Inflammatory macrophage treated with lipopolysaccharide for 4 hours (primary cell): ENCODE measurements at regions not wholly inside any gene's neighbourhood (a gene's known extent, or its start where the extent isn't known, plus 50 kb on each side); places are given as distances from the start of the nearest gene placed in this dataset.

Experiments
- DNase-seq: peaks from one replicate; pipeline ENCODE4 v3.0.0-alpha.2; 2020

DNA sequence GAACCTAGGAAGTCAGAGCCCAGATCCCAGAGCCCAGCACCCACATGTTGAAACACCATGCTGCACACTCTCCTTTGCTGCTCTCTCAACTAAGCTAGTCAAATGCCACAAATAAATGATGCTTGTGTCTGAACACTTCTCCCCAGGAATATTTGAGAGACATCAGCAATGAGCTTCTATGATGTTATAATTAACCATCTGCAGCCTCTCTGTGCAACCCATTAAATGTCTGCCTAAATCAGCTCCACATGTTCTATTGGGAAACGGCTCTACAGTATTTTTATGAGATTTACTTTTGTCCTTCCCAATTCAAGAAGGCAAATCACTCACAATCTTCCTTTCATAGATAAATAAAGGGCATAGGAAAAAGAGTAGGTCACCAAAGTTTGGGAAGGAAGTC is 266.8 kb upstream of the PARD3B start:
- no peak for DNase-seq

DNA sequence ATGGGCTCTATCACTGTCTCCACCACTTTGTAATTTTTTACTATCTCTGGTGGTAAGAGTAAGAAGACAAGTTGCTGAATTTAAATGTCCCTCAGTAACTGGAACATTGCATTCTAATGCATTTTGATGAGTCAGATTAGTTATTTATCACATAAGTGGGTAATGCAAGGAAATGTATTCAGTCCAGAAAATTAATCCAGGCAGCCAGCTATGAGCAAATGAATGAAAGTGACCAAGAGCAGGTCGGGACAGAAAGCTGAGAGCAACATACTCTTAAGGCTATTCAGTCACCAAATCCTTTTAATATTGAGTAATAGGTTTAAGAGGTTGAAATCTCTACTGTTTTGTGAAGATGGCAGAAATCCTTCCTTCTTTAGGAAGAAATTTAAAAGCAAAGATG is 265.5 kb upstream of the PARD3B start:
- DNase-seq: no peak

DNA sequence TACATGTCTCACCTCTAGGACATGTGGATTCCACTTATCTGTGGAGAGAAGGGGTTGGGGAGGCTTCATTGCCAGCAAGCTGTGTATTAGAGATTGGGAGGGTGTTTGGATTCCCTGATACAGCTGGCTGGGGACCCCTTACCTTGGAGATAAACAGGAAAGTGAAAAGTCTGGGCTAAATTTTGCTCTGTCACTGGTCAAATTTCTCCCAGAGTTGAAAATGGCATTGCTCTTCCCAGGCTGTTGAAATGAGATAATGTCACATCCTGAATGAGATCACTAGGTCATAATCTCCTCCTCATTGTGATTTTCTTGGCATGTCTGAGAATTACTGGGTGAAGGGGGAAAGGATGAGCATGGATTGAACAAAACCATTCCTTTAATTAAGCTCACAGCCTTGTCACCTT is 265.0 kb upstream of the PARD3B start:
- DNase-seq: peak; percentile 6

DNA sequence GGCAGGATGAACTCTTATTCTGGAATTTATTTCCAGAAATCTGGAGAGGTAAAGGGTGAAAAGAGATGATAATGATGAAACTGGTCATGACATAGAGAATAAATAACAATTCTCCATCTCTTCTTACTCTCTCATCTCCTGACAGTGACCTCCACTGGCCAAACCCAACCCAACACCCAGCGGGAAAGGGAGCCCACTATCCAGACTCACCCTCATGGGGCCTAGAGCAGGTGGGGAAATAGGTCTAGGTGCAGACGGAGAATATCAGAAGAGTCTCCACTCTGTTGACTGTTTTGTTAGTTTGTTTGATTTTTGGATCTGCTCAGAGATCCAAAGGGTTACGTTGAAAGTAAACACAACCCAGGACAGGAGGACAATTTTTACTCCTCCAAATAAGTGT is 263.2 kb upstream of the PARD3B start:
- no peak for DNase-seq

DNA sequence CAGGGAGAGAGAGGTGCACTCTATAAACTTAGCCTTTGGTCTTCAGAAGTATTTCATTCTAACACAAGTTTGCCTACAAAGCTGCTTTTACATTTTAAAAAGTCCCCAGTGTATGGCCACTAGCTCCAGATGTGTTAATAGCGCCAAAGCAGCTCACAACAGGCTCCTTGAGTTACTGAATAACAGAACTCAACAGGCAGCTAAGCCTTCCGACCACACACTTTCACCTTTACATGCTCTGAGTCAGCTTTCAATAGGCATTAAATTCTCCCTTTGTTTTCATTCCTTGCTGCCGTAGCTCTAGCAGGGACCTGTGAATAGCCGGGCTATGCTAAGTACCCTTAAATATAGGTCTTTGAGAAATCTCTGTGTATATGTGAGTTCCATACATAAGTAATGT is 262.8 kb upstream of the PARD3B start:
- no peak for DNase-seq

DNA sequence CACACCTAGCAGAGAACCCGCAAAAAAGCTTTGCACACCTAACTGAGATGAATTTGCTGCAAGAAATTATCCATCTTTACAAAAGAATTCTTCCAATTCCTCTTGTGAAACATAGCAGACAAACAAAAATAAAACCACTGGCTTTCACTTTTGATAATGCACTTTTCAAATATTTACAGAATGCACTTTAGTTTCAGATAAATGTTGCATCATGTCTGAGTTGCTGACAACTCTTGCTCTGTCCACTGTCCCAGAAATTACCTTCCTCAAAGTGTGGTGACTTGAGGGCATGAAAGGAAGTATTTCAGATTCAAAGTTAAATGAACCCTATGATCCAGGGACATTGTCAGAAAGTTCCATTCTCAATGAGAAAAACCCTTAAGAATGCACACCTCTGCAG is 256.2 kb upstream of the PARD3B start:
- DNase-seq: peak; percentile 27

DNA sequence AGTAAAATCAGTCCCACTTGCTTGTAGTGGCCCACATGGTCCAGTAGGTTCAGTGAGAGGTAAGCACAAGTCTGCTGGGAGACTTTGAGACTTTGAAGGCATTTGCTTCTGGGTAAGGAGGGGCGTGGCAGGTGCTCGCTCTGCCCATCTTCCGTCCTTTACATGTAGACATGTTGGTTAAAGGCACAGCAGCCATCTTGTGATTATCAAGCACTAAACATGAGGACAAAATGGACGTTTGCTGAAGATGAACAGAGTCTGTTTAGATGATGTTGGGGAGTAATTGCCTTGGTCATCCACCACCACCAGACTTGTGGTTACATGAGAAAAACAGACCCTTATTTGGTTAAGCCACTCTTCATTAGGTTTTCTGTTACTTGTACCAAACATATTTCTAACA is 252.8 kb upstream of the PARD3B start:
- no peak for DNase-seq

DNA sequence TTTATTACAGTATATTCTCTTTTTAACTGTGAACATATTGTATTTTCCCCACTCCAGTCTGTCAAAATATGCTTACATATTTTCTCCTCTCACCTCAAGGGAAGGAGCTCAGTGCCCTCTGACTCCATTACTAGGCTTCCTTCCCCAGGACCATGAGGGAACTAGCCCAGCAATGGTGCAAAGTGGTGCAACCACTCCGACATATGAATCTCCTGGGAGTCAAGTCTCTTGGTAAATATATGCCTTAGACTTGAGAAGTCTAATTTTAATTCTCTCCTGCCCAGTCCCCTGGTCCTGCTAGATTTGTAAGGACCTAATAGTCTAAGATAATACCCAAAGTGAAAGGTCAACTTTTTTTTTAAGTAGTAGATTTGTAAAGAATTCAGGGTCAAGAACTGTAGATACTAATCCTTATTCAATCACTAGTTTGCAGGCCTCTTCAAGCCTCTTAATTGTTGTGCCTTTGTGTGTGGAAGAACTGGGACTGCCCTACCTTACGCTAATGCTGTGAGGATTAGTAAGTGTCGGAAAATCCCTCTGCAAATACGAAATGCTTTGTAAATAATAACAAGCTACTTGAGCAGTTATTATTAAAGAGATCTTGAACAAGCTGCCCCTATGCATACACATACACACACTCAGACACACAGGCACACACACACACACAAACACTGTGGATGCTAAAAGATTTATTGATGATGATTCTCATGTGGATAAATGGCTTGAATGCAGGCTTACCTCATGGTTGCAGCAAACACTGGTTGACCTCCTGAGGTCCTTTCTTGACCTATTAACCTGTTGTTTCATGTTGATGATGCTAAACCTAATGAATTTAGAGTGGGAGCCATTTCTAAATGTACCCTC is 251.2 kb upstream of the PARD3B start:
- DNase-seq: no peak

DNA sequence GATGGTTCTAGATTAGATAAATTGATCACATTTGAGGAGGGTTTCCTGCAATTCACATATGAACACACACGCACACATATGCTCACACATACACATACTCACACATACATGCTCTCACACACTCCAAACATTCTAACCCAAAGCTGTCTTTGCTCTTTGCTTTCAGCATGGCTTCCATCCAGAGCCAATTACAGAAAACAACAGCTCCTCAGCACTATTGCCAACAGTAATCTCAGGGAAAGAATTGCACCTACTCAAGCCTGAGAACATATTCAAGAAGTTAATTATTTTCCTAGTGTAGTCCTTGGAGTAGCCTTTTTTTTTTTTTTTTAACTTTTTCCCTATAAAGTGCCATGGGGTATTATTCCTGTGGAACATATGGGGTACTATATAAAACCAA is 246.9 kb upstream of the PARD3B start:
- DNase-seq: no peak

DNA sequence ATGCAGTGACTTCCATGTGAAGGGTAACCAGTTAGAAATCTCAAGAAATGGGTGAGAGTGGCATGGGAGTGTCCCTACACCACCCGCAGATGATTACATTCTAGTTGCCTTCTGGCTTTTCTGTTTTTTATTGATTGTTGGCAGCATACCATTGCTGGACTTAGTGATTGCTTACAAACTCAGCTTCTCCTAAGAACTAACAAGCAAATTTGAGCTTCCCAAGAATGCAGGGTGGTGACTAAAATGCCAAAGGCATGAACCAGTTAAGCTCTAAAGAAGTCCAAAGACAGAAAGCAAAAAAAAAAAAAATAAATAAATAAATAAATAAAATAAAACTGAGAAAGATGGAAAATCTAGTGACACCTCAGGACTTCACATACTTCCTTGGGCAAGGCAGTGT is 245.5 kb upstream of the PARD3B start:
- no peak for DNase-seq

DNA sequence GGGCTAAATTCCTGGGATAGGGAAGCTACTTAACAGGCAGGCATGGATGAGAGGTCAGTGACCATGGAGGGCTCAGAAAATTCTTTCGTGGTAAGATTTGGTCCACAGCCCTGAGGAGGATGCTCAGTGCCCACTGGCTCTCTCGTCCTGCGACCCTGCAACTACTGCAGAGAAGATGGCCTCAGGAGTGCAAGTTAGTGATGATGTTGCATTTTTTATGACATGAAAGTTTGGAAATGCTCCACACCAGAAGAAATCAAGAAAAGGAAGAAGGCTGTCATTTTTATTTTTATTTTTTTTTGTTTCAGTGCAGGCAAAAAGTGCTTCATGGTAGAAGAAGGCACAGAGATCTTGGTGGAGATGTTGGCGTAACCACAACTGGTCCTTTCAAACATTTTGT is 238.6 kb upstream of the PARD3B start:
- DNase-seq: no peak

DNA sequence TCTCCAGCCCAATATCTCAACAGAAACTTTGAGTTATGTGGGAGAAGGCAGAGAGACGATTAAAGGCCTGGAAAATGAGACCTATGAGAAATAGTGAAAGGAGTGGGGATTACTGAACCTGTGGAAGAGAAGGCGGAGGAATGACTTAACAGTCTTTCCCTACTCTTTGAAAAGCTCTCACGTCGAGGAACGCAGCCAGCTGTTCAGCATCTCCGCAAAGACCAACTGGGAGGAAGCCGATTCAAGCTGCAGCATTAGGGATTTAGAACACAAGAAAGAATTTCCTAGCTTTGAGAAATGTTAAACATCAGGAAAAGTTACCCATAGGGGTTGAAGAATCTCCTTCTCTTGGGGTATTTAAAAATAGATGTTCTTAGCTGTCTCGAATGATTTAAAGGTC is 233.2 kb upstream of the PARD3B start:
- DNase-seq: no peak

DNA sequence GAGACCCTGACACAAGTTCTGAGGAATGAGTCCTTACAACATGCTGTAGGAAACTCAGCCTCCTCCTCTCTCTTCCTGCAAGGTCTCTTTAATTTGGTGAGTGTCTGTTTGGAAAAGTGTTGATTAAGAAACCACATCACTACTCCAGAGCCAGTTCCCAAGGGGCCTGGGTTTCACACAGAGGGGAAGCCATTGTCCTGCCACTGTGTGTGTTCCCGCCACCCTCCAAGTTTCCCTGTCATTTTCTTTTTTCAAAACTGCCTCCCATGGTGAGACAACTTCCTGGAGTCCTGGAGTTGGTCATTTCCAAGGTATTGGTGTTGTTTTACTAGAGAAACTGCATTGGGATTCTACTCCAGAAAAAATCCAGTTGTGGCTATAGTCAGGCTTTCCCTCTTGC is 232.0 kb upstream of the PARD3B start:
- no peak for DNase-seq

DNA sequence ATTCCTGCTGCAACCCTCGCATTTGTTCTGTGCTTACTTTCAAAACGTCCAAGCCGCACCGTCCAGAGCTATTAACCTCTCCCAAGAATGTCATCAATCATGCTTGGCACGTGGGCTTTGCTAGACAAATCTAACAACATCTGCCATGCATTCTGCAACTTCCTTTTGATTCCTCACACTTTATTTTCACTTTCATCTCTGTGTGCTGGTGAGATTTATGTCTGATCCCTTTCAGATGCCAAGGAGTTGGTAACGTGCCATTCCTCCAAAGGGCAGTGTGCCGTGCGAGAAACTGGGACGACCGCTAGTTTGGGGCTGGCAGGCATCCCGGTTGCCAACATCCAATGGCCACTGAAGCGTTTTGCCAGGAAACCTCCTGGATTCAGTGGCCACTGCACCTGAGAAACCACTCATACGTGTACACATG is 230.0 kb upstream of the PARD3B start:
- DNase-seq: peak; percentile 3

DNA sequence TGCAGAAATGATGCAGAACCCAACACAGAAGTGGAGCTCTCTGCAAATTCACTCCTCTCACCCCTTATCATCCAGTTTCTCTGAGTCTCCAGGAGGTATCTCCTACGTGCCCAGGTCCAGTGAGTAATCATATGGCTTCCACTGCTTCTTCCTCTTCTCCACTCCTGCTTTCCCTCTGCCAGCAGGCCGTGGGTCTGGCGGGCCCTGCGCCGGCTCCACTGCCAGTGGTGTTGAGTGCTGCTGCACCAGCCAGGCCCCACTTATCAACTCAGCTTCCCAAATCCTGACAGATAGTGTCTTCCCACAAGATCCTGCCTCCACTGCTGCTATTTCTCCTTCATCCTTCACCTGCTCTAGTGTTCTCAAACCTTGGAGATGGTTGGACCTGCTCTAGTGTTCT is 227.6 kb upstream of the PARD3B start:
- DNase-seq: no peak

DNA sequence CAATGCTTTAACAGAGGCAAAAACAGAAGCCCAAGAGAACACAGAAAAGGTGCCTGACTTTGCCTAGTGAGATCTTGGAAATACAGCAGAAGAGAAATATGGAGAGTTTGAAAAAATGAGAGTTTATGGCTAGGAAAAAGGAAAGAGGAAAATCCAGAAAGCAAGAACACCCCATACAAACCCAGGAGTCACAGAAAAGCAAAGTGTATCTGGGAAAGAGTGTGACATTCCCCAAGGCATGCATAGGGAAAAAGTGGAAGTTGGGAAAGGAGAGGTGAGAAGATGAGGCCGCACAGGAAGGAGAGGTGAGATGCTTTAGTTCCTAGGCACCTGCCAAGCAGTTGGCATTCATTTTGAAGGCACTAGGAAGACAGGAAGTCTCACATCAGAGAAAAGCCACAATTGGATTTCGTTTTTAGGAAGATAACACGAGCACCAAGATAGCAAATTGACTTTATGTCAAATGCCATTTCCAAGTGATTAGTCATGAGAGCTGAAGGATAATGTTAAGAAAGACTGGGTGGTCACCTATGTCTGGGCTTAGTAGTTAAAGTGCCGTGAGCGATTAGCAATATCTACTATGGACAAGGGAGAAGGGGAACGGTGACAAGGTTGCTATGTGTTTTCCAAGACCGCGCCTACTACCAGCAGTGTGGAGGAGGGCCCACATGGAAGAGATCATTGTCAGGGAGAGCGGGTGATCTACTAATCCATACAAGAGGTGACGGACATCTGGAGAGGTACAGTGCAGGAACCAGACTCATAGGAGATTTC is 224.1 kb upstream of the PARD3B start:
- no peak for DNase-seq

DNA sequence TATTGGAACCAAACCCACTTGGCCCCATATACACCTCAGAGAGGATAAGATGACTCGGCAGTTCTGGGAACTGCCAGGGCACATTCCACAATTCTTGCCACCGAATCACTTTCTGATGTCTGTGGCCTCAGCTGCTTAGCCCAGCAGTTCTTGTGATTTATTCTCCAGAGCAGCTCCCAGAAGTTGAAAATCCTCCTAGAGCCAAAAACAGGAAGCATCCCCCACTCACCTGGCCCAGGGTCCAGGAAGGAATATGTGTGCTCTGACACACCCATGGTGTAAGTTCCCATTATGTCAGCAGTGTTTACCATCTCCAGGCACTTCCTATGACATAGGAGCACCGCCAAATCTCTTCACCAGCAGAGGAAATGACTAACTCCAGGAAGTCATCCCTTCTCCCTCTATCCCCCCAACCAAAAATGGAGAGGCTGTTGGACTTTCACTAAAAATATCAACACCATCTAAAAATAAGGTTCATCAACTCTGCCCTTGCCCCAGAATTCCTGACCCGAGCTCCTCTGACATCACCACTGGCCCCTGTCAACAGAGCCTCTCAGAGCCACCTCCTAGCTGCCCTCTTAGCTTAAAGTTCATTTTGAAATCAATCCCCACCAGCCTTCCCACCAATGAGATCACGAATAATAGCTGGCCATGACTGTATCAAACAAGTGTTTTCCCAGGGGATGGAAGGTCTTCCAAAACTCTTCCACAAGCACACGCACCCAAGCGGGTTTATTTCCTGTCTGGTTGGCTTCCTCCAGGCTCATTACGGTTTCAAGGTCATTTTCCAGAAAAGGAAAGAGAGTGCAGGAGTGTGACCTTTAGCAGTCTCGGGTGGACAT is 223.1 kb upstream of the PARD3B start:
- no peak for DNase-seq

DNA sequence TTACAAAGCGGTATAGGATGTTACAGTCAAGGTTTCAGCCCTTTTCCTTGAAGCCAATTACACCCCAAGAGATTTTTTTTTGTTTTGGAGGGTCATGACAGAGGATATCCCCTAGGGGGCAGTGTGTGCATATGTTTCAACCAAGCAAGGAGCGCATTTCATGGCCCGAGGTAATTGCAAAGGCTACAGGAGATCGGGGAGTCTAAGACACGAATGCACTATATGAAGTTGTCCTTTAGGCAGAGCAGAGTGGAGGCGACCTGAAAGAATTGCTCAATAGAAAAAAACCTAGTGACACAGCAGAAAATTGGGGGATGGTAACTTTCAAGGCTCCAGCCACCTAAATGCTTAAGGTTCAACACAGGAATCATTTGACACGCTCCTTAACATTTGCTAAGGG is 219.8 kb upstream of the PARD3B start:
- DNase-seq: peak; percentile 46

DNA sequence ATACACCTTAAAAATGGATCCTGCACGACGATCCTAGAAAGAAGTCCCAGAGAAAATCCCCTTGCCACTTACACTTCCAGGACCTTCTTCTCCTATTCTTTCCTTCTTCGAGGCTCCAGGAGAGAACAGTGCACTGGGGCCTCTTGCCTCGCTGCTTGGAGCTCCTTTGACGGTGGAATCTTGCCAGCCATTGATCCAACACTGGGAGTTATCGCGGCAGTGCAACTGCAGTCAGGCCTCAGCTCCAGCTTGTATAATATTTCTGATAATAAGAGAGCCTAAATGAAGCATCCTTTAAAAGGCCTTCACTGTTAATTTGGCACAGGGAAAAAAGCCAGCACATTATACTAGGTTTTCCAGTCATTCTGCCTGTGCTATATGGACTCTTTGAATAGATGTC is 216.9 kb upstream of the PARD3B start:
- no peak for DNase-seq

DNA sequence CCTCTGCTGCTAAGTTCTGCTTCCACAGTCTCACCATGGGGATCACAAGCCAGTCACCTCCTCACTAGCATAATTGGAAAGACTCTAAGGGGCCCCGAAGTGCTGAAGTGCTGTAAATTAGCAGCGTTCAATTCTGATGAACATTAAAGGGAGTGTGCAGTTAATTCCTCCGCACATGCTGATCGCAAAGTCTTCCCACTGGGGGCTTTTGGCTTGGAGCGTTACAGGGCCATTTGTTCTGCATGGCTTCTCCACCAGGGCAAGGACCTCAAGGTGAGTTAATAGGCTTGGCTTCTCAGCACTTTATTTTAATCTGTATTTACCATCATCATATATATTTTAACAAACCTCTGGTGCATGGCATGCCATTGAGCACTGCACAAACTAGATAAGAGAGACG is 216.3 kb upstream of the PARD3B start:
- no peak for DNase-seq

DNA sequence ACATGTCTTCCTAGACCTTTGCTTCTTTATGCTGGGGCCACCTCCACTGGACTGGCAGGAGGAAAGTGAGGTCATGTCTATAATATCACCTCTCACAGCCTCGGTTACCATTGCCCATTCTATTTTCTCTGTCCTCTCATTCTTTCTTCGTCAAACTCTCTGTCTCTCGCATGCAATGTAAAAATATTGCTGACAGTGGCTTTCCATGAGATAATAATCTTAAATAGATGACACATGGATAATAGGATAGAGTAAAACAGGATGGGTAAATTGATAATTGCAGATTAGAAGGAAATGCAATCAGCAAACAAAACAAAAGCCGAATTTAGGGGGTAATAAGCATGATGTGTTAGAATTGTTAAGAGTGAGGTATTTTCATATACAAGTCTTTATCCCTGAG is 215.7 kb upstream of the PARD3B start:
- no peak for DNase-seq

DNA sequence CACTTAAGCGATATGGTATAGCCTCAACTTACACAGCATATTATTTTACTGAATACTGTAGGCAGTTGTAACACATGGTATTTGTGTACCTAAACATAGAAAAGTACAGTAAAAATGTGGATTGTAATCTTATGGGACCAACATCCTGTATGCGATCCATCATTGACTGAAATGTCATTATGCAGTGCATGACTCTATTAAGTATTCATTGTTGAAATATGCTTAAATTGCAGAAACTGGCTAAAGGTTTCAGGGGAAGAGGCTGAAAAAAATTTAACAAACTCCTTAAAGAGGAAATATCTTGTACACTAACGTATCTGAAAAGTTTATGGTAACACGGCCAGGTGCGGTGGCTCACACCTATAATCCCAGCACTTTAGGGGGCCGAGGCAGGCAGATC is 214.1 kb upstream of the PARD3B start:
- DNase-seq: no peak

DNA sequence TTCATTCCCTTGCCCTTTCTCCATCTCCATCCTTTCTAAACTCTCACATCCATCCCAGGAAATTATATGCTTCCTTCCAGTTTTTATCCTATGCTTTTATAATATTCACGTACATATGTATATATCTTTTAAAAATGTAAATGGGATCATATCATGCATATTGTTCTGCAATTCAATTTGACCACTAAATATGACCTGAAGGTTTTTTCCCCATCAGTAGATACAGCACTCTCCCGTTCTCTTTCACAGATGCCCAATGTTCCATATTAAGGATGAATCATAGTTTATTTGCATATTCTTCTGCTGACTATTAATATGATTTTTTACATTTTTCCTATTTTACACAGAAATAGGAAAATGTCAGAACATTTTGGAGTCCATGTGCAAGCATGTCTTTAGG is 213.3 kb upstream of the PARD3B start:
- DNase-seq: no peak

DNA sequence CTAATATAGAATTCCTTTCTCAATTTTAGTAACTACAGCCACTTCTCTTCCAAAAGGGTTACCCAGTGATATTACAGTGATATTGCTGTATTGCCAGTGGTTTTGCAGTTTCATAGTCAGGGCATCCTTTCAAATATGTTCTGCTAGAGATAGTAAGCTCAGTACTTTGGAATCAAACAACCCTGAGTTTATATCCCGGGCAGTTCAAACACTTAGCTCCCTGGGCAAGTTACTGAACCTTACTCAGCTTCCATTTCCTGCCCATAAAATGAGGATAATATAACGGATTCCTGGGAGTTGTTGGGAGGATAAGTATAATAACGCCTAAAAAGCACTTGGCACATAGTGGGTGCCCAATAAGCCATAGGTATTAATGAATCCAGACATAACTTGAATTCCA is 212.6 kb upstream of the PARD3B start:
- DNase-seq: no peak
